ENCODE measurements at regions not wholly inside any gene's neighbourhood (a gene's known extent, or its start where the extent isn't known, plus 50 kb on each side); places are given as distances from the start of the nearest gene placed in this dataset.
"Not testable (repeated sequence)": the region's sequence is repeated elsewhere in the genome, so short reads cannot be mapped to it uniquely, and the experiment has no call there.

- ATAC-seq (replicated peaks), result no peak
- Mint-ChIP-seq H3K27ac (no peak overlapping the region), H3K36me3 (ENCODE audit: low read depth) (no peaks in the 10 kb centered on the region), H3K27me3 (peaks cover 11% of the 10 kb centered on the region), H3K9me3 (peaks cover 4% of the 10 kb centered on the region), H3K4me3 (no peak overlapping the region), H3K4me1 (no peaks in the 10 kb centered on the region)
These were observed 585.9 kb upstream of the NRP1 start for GRCh38 chr10:33920351-33920750.

GRCh38 chr10:33919244-33919643, 584.8 kb upstream of the NRP1 start:
- H3K4me3 Mint-ChIP-seq, result no peak overlapping the region
- peaks cover 4% of the 10 kb centered on the region for H3K9me3 Mint-ChIP-seq
- no peaks in the 10 kb centered on the region for H3K4me1 Mint-ChIP-seq
- no peak for ATAC-seq (replicated peaks)
- H3K27me3 Mint-ChIP-seq, result peaks cover 15% of the 10 kb centered on the region
- H3K27ac Mint-ChIP-seq, result no peak overlapping the region
- no peaks in the 10 kb centered on the region for H3K36me3 Mint-ChIP-seq (ENCODE audit: low read depth)

GRCh38 chr10:33917069-33917780, 582.8 kb upstream of the NRP1 start:
- H3K27me3 Mint-ChIP-seq, result peaks cover 23% of the 10 kb centered on the region
- H3K4me3 Mint-ChIP-seq, result no peak overlapping the region
- H3K27ac Mint-ChIP-seq, result no peak overlapping the region
- H3K4me1 Mint-ChIP-seq, result no peaks in the 10 kb centered on the region
- ATAC-seq (replicated peaks), result no peak
- peaks cover 4% of the 10 kb centered on the region for H3K9me3 Mint-ChIP-seq
- H3K36me3 Mint-ChIP-seq (ENCODE audit: low read depth), result no peaks in the 10 kb centered on the region

GRCh38 chr10:33914746-33915145, 580.3 kb upstream of the NRP1 start:
- Mint-ChIP-seq H3K27me3 (peaks cover 24% of the 10 kb centered on the region), H3K27ac (no peak overlapping the region), H3K4me3 (no peak overlapping the region), H3K4me1 (no peaks in the 10 kb centered on the region), H3K9me3 (no peaks in the 10 kb centered on the region), H3K36me3 (ENCODE audit: low read depth) (no peaks in the 10 kb centered on the region)
- no peak for ATAC-seq (replicated peaks)

GRCh38 chr10:33913194-33913593, 578.7 kb upstream of the NRP1 start:
- Mint-ChIP-seq H3K4me3 (no peak overlapping the region), H3K9me3 (no peaks in the 10 kb centered on the region), H3K27me3 (peaks cover 33% of the 10 kb centered on the region), H3K4me1 (no peaks in the 10 kb centered on the region), H3K36me3 (ENCODE audit: low read depth) (no peaks in the 10 kb centered on the region), H3K27ac (no peak overlapping the region)
- ATAC-seq (replicated peaks), result no peak

- not testable (repeated sequence) for ATAC-seq (replicated peaks); H3K4me3 Mint-ChIP-seq; H3K27ac Mint-ChIP-seq; H3K4me1 Mint-ChIP-seq; H3K9me3 Mint-ChIP-seq; H3K36me3 Mint-ChIP-seq (ENCODE audit: low read depth)
- H3K27me3 Mint-ChIP-seq, result peaks cover 26% of the 10 kb centered on the region
These were observed 575.0 kb upstream of the NRP1 start for GRCh38 chr10:33909476-33909875.

GRCh38 chr10:33901166-33901565, 566.7 kb upstream of the NRP1 start:
- Mint-ChIP-seq H3K4me1 (no peaks in the 10 kb centered on the region), H3K4me3 (no peak overlapping the region), H3K27me3 (peaks cover 27% of the 10 kb centered on the region), H3K9me3 (no peaks in the 10 kb centered on the region), H3K36me3 (ENCODE audit: low read depth) (no peaks in the 10 kb centered on the region), H3K27ac (no peak overlapping the region)
- no peak for ATAC-seq (replicated peaks)

GRCh38 chr10:33900596-33900995, 566.1 kb upstream of the NRP1 start:
- Mint-ChIP-seq H3K27ac (no peak overlapping the region), H3K9me3 (no peaks in the 10 kb centered on the region), H3K4me1 (no peaks in the 10 kb centered on the region), H3K4me3 (no peak overlapping the region), H3K36me3 (ENCODE audit: low read depth) (no peaks in the 10 kb centered on the region), H3K27me3 (peaks cover 29% of the 10 kb centered on the region)
- ATAC-seq (replicated peaks), result no peak

GRCh38 chr10:33899578-33900531, 565.4 kb upstream of the NRP1 start:
- H3K27ac Mint-ChIP-seq, result no peak overlapping the region
- peaks cover 33% of the 10 kb centered on the region for H3K27me3 Mint-ChIP-seq
- no peak overlapping the region for H3K4me3 Mint-ChIP-seq
- ATAC-seq (replicated peaks), result no peak
- H3K36me3 Mint-ChIP-seq (ENCODE audit: low read depth), result no peaks in the 10 kb centered on the region
- no peaks in the 10 kb centered on the region for H3K4me1 Mint-ChIP-seq
- no peaks in the 10 kb centered on the region for H3K9me3 Mint-ChIP-seq

- no peaks in the 10 kb centered on the region for H3K9me3 Mint-ChIP-seq
- peaks cover 33% of the 10 kb centered on the region for H3K27me3 Mint-ChIP-seq
- no peaks in the 10 kb centered on the region for H3K4me1 Mint-ChIP-seq
- H3K27ac Mint-ChIP-seq, result no peak overlapping the region
- no peaks in the 10 kb centered on the region for H3K36me3 Mint-ChIP-seq (ENCODE audit: low read depth)
- no peak overlapping the region for H3K4me3 Mint-ChIP-seq
- ATAC-seq (replicated peaks), result no peak
These were observed 562.9 kb upstream of the NRP1 start for GRCh38 chr10:33897291-33897752.

- ATAC-seq (replicated peaks), result no peak
- Mint-ChIP-seq H3K27me3 (peaks cover 24% of the 10 kb centered on the region), H3K4me1 (no peaks in the 10 kb centered on the region), H3K27ac (no peak overlapping the region), H3K4me3 (no peak overlapping the region), H3K9me3 (no peaks in the 10 kb centered on the region), H3K36me3 (ENCODE audit: low read depth) (no peaks in the 10 kb centered on the region)
These were observed 559.0 kb upstream of the NRP1 start for GRCh38 chr10:33893506-33893905.

GRCh38 chr10:33889371-33889770, 554.9 kb upstream of the NRP1 start:
- ATAC-seq (replicated peaks), result no peak
- no peak overlapping the region for H3K4me3 Mint-ChIP-seq
- H3K9me3 Mint-ChIP-seq, result no peaks in the 10 kb centered on the region
- no peaks in the 10 kb centered on the region for H3K36me3 Mint-ChIP-seq (ENCODE audit: low read depth)
- H3K27ac Mint-ChIP-seq, result no peak overlapping the region
- peaks cover 3% of the 10 kb centered on the region for H3K27me3 Mint-ChIP-seq
- H3K4me1 Mint-ChIP-seq, result no peaks in the 10 kb centered on the region

- Mint-ChIP-seq H3K36me3 (ENCODE audit: low read depth) (no peaks in the 10 kb centered on the region), H3K4me1 (no peaks in the 10 kb centered on the region), H3K27ac (no peak overlapping the region), H3K9me3 (no peaks in the 10 kb centered on the region), H3K4me3 (no peak overlapping the region), H3K27me3 (peaks cover 3% of the 10 kb centered on the region)
- ATAC-seq (replicated peaks), result no peak
These were observed 552.7 kb upstream of the NRP1 start for GRCh38 chr10:33887188-33887587.

- H3K27me3 Mint-ChIP-seq, result peaks cover 9% of the 10 kb centered on the region
- no peaks in the 10 kb centered on the region for H3K4me1 Mint-ChIP-seq
- no peak overlapping the region for H3K27ac Mint-ChIP-seq
- H3K4me3 Mint-ChIP-seq, result no peak overlapping the region
- H3K9me3 Mint-ChIP-seq, result peaks cover 5% of the 10 kb centered on the region
- no peaks in the 10 kb centered on the region for H3K36me3 Mint-ChIP-seq (ENCODE audit: low read depth)
- no peak for ATAC-seq (replicated peaks)
These were observed 551.8 kb upstream of the NRP1 start for GRCh38 chr10:33886299-33886698.

- no peak overlapping the region for H3K27ac Mint-ChIP-seq
- ATAC-seq (replicated peaks), result no peak
- no peak overlapping the region for H3K4me3 Mint-ChIP-seq
- H3K27me3 Mint-ChIP-seq, result peaks cover 16% of the 10 kb centered on the region
- peaks cover 12% of the 10 kb centered on the region for H3K9me3 Mint-ChIP-seq
- H3K4me1 Mint-ChIP-seq, result no peaks in the 10 kb centered on the region
- no peaks in the 10 kb centered on the region for H3K36me3 Mint-ChIP-seq (ENCODE audit: low read depth)
These were observed 550.1 kb upstream of the NRP1 start for GRCh38 chr10:33884604-33885003.
